K562 (cell line): ENCODE measurements at regions not wholly inside any gene's neighbourhood (a gene's known extent, or its start where the extent isn't known, plus 50 kb on each side); places are given as distances from the start of the nearest gene placed in this dataset.

Experiments
- ATAC-seq: fragments of 200-7000 bp; cut with Tn5 transposase; 3 replicates; pipeline ENCODE4 v1.9.1; 2020; ENCODE audit warnings: moderate library complexity
- BruUV-seq: library from RNA; stranded (reverse); fragments of 400-500 nt; replicated peaks from 2 replicates; lab custom pipeline; 2021; lab: Mats Ljungman, UMichigan
- CTCF ChIA-PET: fragments of 300-600 bp; formaldehyde crosslinking; extraction: SDS; loops from one replicate; lab custom pipeline; 2021; ENCODE audit warnings: low intra/inter-chr PET ratio; lab: Yijun Ruan, JAX
- POLR2A ChIA-PET: fragments of 300-600, 350-650 bp; sonication (Branson Sonifier 250); formaldehyde crosslinking; extraction: SDS; loops from one replicate; lab custom pipeline; 2021; ENCODE audit warnings: antibody characterized with exemption, inconsistent platforms; lab: Yijun Ruan, JAX
- DNase-seq, 4 experiments: peaks; one replicate each; pipeline versions ENCODE4 v3.0.0 to v3.0.0-alpha.2; 2011 to 2018; ENCODE audit warnings: low spot score in 3 of 4, mixed read lengths in 3 of 4; ENCODE audit errors: extremely low read depth in 1 of 4
- FAIRE-seq: peaks from 2 replicates; lab custom pipeline; 2011; peaks lifted over from hg19 to GRCh38; lab: Jason Lieb, UNC
- H2AFZ ChIP-seq: 2 replicates; pipeline ENCODE4 v1.6.0; 2011; ENCODE audit warnings: low read depth, low read length, control low read depth, inconsistent platforms
- H3K27ac ChIP-seq: fragments of 200-600 bp; 3 replicates; pipeline ENCODE4 v1.8.0; 2011; ENCODE audit warnings: low read depth, mild to moderate bottlenecking, control low read depth, inconsistent platforms, low read length, moderate library complexity, mixed read lengths; ENCODE audit errors: extremely low read depth
- H3K27me3 ChIP-seq, 2 experiments: fragments of 300-600 bp in 1 of 2; 2 replicates in 1 of 2; 3 replicates in 1 of 2; pipeline versions ENCODE4 v1.6.0 to v1.8.0; 2011; ENCODE audit warnings: inconsistent platforms in 2 of 2, low read length in 2 of 2, mild to moderate bottlenecking in 1 of 2, mixed read lengths in 1 of 2, moderate library complexity in 1 of 2; ENCODE audit not compliant: control insufficient read depth in 2 of 2, insufficient read depth in 2 of 2
- H3K36me3 ChIP-seq: fragments of 300-600 bp; 3 replicates; pipeline ENCODE4 v1.8.0; 2011; ENCODE audit warnings: mild to moderate bottlenecking, low read length, inconsistent platforms; ENCODE audit not compliant: control insufficient read depth, insufficient read depth
- H3K4me1 ChIP-seq, 2 experiments: fragments of 200-600 bp in 1 of 2; replicated peaks in 1 of 2; 2 replicates in 1 of 2; 3 replicates in 1 of 2; pipeline versions ENCODE4 v1.5.1 to v1.8.0; 2011; ENCODE audit warnings: inconsistent platforms in 2 of 2, low read length in 2 of 2, mild to moderate bottlenecking in 1 of 2, mixed read lengths in 1 of 2, moderate library complexity in 1 of 2; ENCODE audit not compliant: control insufficient read depth in 2 of 2, insufficient read depth in 2 of 2
- H3K4me2 ChIP-seq: 2 replicates; pipeline ENCODE4 v1.6.1; 2011; ENCODE audit warnings: low read length, control low read depth, inconsistent platforms, mixed read lengths; ENCODE audit not compliant: insufficient read depth
- H3K4me3 ChIP-seq: fragments of 200-600 bp; sonication (generic), shearing (Covaris generic); 2 replicates; pipeline ENCODE4 v1.5.1; 2016; ENCODE audit warnings: control low read depth, inconsistent platforms
- H3K79me2 ChIP-seq: fragments of 200-600 bp; 3 replicates; pipeline ENCODE4 v1.8.0; 2011; ENCODE audit warnings: low read length, inconsistent platforms; ENCODE audit not compliant: control insufficient read depth, insufficient read depth
- H3K9ac ChIP-seq, 2 experiments: 2 replicates each; pipeline versions ENCODE4 v1.6.0 to v1.6.1; 2011; ENCODE audit warnings: low read depth in 2 of 2, low read length in 2 of 2, control low read depth in 1 of 2, inconsistent platforms in 1 of 2, mild to moderate bottlenecking in 1 of 2, mixed read lengths in 1 of 2; ENCODE audit not compliant: insufficient read depth in 1 of 2
- H3K9me1 ChIP-seq: one replicate; pipeline ENCODE4 v1.6.0; 2011; ENCODE audit warnings: inconsistent platforms, mild to moderate bottlenecking, low read length, moderate library complexity; ENCODE audit not compliant: control insufficient read depth, insufficient read depth
- H3K9me3 ChIP-seq: replicated peaks from 2 replicates; pipeline ENCODE4 v1.5.1; 2011; ENCODE audit warnings: low read depth, low read length, inconsistent platforms; ENCODE audit not compliant: control insufficient read depth, insufficient read depth
- H4K20me1 ChIP-seq: replicated peaks from 2 replicates; pipeline ENCODE4 v1.6.1; 2011; ENCODE audit warnings: low read length, inconsistent platforms, mixed read lengths; ENCODE audit not compliant: control insufficient read depth, insufficient read depth
- BRF1 ChIP-seq: IDR thresholded peaks from 3 replicates; pipeline ENCODE4 v1.6.1; 2011; ENCODE audit warnings: borderline replicate concordance, mild to moderate bottlenecking; ENCODE audit not compliant: insufficient read length; ENCODE audit errors: extremely low read depth
- CHD4 ChIP-seq: fragments of 200-600 bp; sonication (generic); IDR thresholded peaks from 3 replicates; pipeline ENCODE4 v1.6.1; 2012; ENCODE audit warnings: low read depth, mild to moderate bottlenecking, mixed read lengths, low read length, inconsistent platforms; ENCODE audit not compliant: insufficient read depth, insufficient replicate concordance, poor library complexity, severe bottlenecking
- FOXK2 ChIP-seq, 2 experiments: fragments of 450-650 bp; IDR thresholded peaks in 1 of 2; conservative IDR thresholded peaks in 1 of 2; 2 replicates each; pipeline ENCODE4 v1.6.1; 2016; ENCODE audit warnings: low read depth in 2 of 2, mild to moderate bottlenecking in 1 of 2
- FOXM1 ChIP-seq, 2 experiments: fragments of 450-650 bp in 1 of 2; sonication (generic) in 1 of 2; formaldehyde crosslinking in 1 of 2; IDR thresholded peaks; 2 replicates each; pipeline versions ENCODE4 v1.6.1 to v1.9.0; 2017 to 2022; ENCODE audit warnings: low read depth in 2 of 2, mild to moderate bottlenecking in 2 of 2, missing genetic modification reagents in 1 of 2, moderate library complexity in 1 of 2
- MAX ChIP-seq: sonication (generic); formaldehyde crosslinking; IDR thresholded peaks from 2 replicates; pipeline ENCODE4 v1.9.0; 2022; ENCODE audit warnings: mild to moderate bottlenecking, missing genetic modification reagents
- POLR2AphosphoS5 ChIP-seq: IDR thresholded peaks from 2 replicates; pipeline ENCODE4 v1.6.1; 2011; ENCODE audit warnings: mild to moderate bottlenecking, low read depth, low read length, moderate library complexity; ENCODE audit not compliant: control insufficient read depth, insufficient read depth
- POLR2H ChIP-seq: IDR thresholded peaks from 2 replicates; pipeline ENCODE4 v1.6.1; 2016; ENCODE audit warnings: missing genetic modification characterization, low read depth, mild to moderate bottlenecking, control low read depth, missing compliant biosample characterization, moderate library complexity
- STAG1 ChIP-seq: sonication (generic); formaldehyde crosslinking; IDR thresholded peaks from 2 replicates; pipeline ENCODE4 v1.5.0; 2020; ENCODE audit warnings: missing genetic modification reagents, borderline replicate concordance
- TFAM ChIP-seq: fragments of 250-450 bp; sonication (Bioruptor Pico); conservative IDR thresholded peaks from 2 replicates; pipeline ENCODE4 v1.5.0; 2021; ENCODE audit warnings: mild to moderate bottlenecking, moderate library complexity
- XRCC4 ChIP-seq: IDR thresholded peaks from one replicate; pipeline ENCODE4 v1.6.1; 2011; ENCODE audit not compliant: insufficient read depth, insufficient read length; ENCODE audit errors: extremely low read depth
- WGBS: fragments of 100-300 bp; shearing (Covaris generic); methylation state at CpG from one replicate; pipeline ENCODE4 v1.1.6; 2016; ENCODE audit warnings: low coverage, mixed read lengths; ENCODE audit not compliant: insufficient coverage; ENCODE audit errors: missing lambda C conversion rate; 5-methylcytosine and 5-hydroxymethylcytosine counted together
- in situ Hi-C: fragments of 300-500 bp; cut with MboI; formaldehyde crosslinking; loops from 4 replicates; pipeline ENCODE4 v1.15.0; 2018; ENCODE audit warnings: inconsistent platforms, mixed read lengths
- intact Hi-C: fragments of 100-400 bp; cut with micrococcal nuclease; formaldehyde crosslinking; loops from 2 replicates; pipeline ENCODE4 v1.14.2; 2022
- TF ChIP-seq, protein P1 (sequence below): fragments of 450-650 bp; IDR thresholded peaks from 2 replicates; pipeline ENCODE4 v1.6.1; 2017; ENCODE audit warnings: antibody characterized with exemption

DNA sequence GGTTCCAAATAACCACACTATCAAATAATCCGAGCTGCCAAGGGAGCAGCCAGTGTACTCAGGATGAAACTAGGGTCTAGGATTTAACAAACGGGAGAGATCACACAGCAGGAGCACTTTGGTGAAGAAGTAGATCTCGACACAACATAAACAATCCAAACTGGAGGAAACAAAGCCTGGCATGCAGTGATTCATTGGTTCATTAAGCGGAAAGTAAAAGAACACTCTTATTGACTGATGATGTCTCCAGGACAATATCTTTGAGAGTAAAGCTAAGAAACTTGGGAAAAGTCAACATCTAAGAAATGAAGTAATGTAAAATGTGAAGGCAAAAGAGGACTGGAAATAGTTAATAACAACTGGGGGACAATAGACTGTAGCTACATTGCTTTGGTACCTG, 1478.3 kb upstream of the CDH9 start:
- ATAC-seq (no peak), DNase-seq (no peak), FAIRE-seq (no peak)
- H4K20me1 ChIP-seq = no peaks in the 10 kb centered on the region
- H3K4me2 ChIP-seq = no peak overlapping the region
- intact Hi-C loops = no loop called here
- no peaks in the 10 kb centered on the region for H3K27me3 ChIP-seq
- H3K4me3 ChIP-seq = no peak overlapping the region
- no peaks in the 10 kb centered on the region for H3K9me1 ChIP-seq
- H3K9me3 ChIP-seq = no peaks in the 10 kb centered on the region
- no TSS peak for BruUV-seq
- ChIA-PET POLR2A (no interaction called here), CTCF (no interaction called here)
- 0% methylated on average over 4 of the region's 4 CpGs for WGBS
- no peak overlapping the region for H2AFZ ChIP-seq
- in situ Hi-C loops = no loop called here
- H3K27ac ChIP-seq = no peak overlapping the region
- H3K36me3 ChIP-seq = no peaks in the 10 kb centered on the region
- TF ChIP-seq FOXK2 (conservative IDR thresholded peaks at IDR 0.05 in 1 of 2, IDR thresholded peaks at IDR 0.05 in 1 of 2; ENCODE audit: low read depth in 2 of 2) (no peak), XRCC4 (no peak), POLR2H (no peak), MAX (no peak), POLR2AphosphoS5 (no peak), FOXM1 (IDR thresholded peaks at IDR 0.05; ENCODE audit: low read depth) (no peak), FOXM1 (CRISPR knock-in tag; IDR thresholded peaks at IDR 0.05; ENCODE audit: low read depth) (no peak), CHD4 (no peak), TFAM (CRISPR knock-in tag) (no peak), BRF1 (no peak), STAG1 (CRISPR knock-in tag) (no peak)
- TF ChIP-seq, protein P1, sequence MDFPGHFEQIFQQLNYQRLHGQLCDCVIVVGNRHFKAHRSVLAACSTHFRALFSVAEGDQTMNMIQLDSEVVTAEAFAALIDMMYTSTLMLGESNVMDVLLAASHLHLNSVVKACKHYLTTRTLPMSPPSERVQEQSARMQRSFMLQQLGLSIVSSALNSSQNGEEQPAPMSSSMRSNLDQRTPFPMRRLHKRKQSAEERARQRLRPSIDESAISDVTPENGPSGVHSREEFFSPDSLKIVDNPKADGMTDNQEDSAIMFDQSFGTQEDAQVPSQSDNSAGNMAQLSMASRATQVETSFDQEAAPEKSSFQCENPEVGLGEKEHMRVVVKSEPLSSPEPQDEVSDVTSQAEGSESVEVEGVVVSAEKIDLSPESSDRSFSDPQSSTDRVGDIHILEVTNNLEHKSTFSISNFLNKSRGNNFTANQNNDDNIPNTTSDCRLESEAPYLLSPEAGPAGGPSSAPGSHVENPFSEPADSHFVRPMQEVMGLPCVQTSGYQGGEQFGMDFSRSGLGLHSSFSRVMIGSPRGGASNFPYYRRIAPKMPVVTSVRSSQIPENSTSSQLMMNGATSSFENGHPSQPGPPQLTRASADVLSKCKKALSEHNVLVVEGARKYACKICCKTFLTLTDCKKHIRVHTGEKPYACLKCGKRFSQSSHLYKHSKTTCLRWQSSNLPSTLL = no peak
- H3K79me2 ChIP-seq = no peaks in the 10 kb centered on the region
- H3K4me1 ChIP-seq = no peaks in the 10 kb centered on the region
- no peak overlapping the region for H3K9ac ChIP-seq
